Heart left ventricle (tissue), 13 donors: ENCODE measurements at regions not wholly inside any gene's neighbourhood (a gene's known extent, or its start where the extent isn't known, plus 50 kb on each side); places are given as distances from the start of the nearest gene placed in this dataset.

Experiments used
- CTCF ChIP-seq, 12 donors: fragments of 200-600 bp; sonication (generic) in 4 of 12; IDR thresholded peaks; one replicate each; pipeline versions ENCODE4 v1.5.0 to v1.8.0; 2018 to 2022; ENCODE audit warnings: antibody characterized with exemption in 12 of 12, mild to moderate bottlenecking in 5 of 12
- POLR2A ChIP-seq, 2 donors: fragments of 450-650 bp; IDR thresholded peaks; one replicate each; pipeline ENCODE4 v1.6.1; 2017; ENCODE audit warnings: antibody characterized with exemption in 2 of 2, mild to moderate bottlenecking in 2 of 2, moderate library complexity in 2 of 2
- donor health status: ischemic (EF 13 %, LVEDD 7.1; RV severe dilation, severe dysfunction).
- donor health status: DM: no; HTN: yes; CAD: no.
- donor health status: DM: no; HTN: no; CAD: no.
- donor health status: ischemic (EF 25% LVEDD 6.9; RV normal size, moderate dysfunction).
- donor health status: ischemic (EF 25% LVEDD 5.7; RV mildly dilated, moderate dysfunction).
- donor health status: ischemic (EF 35%, LVEDD 5.7; RV mildly dilated, moderate dysfunction).
- donor health status: nonischemic (EF 11% LVEDD 7.7; RV severe dilation, severe dysfunction).
- donor health status: DM: yes; HTN: yes; CAD: no.
- donor health status: PGD.
- donor health status: ischemic (EF 29% LVEDD 5.4; RV normal size, mild dysfunction).
- donor health status: nonischemic (EF 23%, LVEDD 6.1; RV moderate dilation, normal function).

- TF ChIP-seq CTCF (IDR thresholded peaks at IDR 0.05) (no peak), POLR2A (IDR thresholded peaks at IDR 0.05) (no peak)
Observed at GRCh38 chr12:69171881-69172280, 67.5 kb upstream of the CPSF6 start.
